ENCODE measurements at regions not wholly inside any gene's neighbourhood (a gene's known extent, or its start where the extent isn't known, plus 50 kb on each side); places are given as distances from the start of the nearest gene placed in this dataset.

DNA sequence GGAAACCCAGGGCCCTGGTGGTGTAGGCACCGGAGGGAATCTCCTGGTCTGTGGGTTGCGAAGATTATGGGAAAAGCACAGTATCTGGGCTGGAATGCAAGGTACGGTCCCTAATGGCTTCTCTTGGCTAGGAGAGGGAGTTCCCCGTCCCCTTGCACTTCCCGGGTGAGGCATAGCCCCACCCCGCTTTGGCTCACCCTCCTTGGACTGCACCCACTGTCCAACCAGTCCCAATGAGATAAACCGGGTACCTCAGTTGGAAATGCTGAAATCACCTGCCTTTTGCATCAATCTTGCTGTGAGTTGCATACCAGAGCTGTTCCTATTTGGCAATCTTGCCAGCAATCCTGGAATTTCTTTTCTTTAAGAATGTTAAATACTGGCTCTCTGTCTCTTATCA is 1429.1 kb downstream of the MAT2B start:
- DNase-seq = no peak

DNA sequence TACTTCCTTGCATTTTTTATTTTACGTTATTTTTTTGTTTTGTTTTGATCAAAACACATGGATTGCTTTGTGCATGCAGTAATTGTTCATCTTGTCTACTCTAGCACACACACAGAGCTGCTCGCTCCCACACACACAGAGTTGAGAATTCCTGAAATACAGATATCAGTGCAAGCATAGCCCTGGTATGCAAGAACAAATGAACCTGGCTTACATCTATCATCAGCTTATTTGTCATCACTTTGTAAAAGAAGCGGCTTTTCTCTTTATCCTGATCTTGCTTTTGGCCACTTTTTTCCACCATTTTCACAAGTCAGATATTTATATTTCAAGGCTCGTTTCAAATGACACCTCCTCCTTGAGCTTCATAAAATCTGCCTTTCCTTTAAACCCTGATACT is 1435.7 kb downstream of the MAT2B start:
- DNase-seq = no peak

DNA sequence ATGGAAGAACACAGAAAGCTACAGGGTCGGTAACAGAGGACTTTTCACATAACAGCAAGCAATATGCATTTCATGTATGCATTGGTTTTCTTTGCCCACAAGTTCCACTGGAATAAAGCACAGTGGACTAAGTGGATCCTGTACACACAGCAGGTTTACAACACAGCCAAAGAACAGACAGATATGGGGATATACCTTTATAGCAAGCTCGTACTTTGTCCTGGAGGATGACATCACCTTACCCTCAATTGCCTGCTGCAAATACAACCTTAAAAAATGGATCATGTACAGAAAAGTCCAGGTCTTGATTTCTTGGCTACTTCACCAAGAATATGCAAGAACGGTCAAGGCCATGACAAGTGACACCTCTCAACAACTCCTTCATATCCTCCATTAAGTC is 1445.5 kb downstream of the MAT2B start:
- no peak for DNase-seq

DNA sequence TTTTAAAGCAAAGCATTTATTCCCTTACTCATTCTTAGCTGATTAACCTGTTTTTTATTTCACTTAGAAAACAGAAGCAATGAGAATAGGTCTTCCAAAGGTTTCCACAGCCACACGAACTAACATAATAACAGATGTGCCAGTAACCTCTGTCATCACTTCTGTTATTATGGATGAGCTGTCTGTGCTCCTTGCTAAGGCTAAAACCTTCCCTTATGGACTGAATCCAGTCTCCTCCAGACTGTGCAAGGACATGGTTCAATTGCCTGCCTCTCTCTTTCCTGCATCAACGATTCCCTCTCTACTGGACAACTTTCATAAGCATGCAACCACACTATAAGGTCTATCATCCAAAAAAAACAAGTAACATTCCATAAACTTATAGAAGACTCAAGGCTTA is 1446.2 kb downstream of the MAT2B start:
- no peak for DNase-seq

DNA sequence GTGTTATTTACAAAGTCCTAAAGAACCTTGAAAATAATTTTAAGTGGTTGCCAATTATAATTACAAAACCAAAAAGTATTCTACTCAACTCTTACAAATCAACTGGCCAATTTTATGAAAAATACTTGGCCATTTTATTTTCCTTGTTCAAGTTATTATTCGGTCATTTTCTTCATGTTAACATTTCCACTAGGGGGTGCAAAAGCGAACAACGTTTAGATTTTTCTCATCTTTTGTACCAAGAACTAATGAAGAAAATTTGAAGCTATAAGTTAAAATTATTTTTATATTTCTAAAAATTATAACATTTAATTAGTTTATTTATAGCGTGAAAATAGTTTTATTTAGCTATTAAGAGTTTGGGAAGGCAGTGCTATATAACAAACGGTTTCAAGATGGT is 1453.3 kb downstream of the MAT2B start:
- DNase-seq = no peak

DNA sequence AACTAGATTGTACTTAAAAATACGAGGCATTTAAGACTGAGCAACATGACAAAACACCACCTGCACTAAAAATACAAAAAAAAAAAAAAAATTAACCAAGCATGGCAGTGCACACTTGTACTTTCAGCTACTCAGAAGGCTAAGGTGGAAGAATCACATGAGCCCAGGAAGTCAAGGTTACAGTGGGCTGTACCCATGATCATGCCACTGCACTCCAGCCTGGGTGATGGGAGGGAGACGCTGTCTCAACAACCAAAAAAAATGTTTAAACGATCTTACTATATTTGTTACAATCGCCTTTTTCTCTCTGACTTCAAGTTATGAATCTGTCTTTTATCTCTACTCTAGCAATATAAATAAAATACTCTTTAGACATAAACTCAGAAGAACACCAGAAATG is 1454.3 kb downstream of the MAT2B start:
- no peak for DNase-seq

DNA sequence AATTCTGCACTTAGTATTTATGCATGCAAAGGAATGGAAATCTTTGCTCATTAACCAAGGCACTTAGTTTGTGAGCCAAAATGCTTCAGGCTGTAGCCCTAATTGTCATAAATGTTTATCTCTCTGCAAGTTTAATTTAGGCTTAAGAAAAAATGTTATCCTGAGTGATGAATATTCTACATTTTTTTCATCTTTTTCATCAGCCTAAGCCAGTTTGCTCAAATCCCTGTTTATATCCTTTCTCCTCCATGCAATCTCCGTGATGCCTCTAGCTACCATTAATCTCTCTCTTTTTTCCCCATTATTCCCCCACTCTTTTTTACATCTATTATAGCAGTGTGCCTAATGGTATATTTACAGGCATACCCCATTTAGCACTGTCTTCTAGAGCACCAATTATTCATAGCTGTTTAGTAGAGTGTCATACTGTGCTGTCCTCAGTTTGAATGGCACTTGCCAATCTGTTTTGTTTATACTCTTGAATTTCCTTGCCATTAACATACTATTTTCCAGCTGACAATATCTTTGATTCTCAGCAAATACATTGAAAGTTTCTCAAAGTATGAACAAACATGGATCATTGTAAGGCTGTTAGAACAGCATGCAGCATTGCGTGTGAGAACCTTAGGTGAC is 1457.0 kb downstream of the MAT2B start:
- DNase-seq = no peak

DNA sequence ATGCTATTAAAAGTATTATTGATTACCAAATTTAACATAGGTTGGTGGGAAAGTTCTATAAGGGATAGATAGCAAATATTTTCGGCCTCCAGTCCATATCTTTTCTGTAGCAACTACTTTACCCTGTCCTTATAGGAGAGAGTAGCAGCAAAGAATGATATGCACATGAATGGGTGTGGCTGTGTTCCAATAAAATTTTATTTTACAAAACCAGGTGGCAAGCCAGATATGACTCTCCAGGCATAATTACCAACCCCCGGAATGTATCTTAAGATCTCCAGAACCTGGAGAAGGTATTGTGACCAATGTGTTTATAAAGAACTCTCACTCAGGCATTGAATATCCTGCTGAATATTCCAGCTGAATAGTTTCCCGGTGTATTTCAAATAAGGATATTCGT is 1461.2 kb downstream of the MAT2B start:
- no peak for DNase-seq

DNA sequence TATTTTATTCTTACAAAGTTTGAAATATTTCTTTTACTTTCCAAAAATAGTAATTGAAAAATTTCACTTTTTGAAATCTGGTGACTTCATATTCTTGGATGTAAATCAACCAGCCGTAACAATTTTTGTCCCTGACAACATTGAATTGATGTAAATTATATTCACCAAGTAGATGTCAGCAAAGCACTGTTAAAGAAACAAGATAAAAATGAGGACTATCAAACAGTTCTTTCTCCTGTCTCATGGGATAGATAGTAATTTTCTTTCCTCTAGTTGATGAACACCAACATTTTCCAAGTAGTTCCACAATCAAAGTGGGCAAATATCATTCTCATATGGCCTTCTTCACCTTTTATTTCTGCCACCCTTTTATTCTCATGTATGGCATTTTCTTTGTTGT is 1461.9 kb downstream of the MAT2B start:
- DNase-seq = no peak

DNA sequence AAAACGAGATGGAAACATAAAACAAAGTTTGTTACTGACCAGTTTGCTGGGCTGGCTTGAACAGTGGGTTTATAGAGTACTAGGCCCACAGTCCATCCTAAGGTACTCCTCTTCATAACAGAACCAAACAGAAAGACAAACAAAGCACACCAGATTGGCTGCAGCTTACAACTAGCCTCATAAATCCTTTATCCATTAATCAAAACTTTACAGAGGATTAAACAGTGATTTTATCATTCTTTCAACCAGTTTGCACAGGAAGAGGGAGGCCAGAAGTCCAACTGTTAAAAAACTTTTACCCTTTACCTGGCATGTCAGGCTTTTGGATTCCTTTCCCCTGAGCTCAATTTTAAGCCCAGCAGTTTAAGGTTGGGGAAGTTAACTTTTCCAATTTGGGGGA is 1467.6 kb downstream of the MAT2B start:
- DNase-seq = no peak

DNA sequence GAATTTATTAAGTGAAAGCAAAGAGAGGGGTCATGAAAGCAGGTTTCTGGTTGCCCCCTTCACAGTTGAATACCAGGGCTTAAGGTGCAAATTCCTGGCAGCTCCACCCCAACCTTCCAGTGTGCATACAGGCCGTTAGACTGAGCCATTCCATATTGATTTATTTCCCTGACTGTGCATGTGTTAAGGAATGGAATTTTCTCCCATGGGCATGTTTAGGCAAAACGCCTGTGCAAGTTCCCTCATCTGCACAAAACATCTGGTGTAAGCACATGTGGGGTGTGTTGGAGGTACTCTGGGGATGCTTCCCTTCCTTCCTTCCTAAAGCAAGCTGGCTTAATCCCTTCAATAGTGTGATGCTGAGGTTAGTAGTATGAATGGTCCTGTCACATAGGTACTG is 1470.6 kb downstream of the MAT2B start:
- no peak for DNase-seq

DNA sequence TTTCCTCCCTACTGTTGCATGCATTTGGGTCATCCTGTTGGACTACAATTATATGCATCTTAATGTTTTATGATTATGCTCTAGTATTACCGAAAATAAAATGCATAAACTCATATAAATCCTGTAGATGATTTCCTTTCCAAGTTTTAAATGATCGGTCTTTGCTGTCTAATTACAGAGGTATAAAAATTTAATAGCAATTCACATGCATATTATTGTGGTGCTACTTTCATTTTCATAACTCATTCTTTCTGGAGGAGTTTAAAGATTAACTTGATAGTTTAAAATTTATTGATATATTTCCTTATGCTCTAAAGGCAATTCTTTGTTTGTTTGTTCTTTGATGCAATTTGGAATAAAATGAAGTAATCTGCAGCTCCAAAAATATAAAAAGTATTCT is 1475.1 kb downstream of the MAT2B start:
- DNase-seq = no peak

DNA sequence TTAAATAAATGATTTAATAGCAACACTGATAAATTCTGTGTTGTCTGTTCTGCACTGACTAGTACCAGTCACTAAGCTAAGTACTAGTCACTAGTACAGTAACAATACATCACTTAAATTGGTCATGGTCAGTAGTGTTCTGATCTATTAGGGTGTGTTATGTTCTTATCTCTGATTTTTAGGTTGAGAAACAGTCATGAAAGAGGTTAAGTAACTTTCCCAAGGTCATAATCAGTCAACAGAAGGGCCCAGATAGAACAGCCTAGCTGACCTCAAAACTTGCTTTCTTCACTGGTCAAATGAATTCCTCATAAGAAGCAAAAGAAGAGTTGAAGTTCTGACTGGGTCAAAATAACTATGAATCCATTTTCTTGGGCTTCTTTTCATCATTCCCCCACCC is 1492.7 kb downstream of the MAT2B start:
- DNase-seq = no peak

DNA sequence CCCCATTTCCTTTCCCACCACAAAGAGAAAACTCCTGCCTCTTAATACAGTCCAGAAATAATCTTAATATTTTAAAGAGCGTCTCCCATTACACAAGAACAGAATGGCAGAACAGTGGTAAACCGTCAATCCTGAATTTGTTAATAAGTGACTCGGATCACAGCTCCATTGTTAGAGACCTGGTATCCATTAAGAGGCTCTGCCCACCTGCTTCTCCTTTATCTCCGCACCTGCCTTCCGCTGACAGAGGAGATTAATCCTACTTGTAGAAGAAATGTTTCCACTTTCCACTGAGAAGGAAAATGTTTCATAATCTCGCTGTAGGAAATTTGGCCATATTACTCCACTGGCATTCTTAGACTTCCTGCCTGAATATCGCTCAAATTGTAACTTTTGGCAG is 1493.2 kb downstream of the MAT2B start:
- DNase-seq = no peak

DNA sequence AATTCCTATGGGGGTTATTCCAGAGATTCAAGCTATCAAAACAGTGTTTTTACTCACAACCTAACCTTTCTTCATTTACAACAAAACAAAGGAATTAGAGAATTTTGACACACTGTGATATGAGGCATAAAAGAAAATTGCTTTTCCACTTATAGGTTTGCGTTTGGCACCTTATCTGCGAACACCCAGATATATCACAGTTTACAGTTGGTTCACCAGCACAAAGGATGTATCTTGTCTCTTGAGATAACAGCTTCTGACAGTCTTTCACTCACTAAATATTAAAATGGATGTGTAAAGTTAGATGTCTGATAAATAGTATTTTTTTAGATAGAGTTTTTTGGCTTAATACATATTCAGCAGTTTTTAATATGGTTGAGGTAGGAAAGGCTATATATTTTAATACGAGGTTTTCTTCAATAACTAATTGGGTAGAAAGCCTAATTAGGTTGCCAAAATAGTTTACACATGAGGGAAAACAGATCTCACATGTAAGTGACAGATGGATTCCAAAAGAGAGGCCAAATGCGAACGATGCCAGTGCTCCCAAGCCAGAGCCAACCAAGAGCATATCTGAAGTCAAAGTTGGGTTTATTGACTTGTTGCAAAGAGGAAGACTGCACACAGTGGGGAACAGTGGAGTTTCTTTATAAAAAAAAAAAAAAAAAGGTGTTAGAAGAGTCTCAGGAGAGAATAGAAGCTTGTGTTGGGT is 1495.2 kb downstream of the MAT2B start:
- DNase-seq = no peak

DNA sequence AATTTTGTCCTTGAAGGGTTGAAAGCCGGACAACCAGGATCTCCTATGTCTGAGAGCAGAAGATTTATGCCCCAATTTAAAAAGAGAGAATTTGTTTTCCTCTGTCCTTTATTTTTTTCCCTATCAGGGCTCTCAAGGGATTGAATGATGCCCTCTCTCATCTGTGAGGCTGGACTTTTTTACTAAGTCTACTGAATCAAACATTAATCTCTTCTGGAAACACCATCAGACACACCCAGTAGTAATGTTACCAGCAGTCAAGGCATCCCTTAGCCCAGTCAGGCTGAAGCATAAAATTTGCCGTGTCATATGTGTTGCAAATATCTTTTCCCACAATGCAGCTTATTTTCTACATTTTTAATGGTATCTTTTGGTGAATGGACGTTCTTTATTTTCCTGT is 1497.9 kb downstream of the MAT2B start:
- DNase-seq = no peak

DNA sequence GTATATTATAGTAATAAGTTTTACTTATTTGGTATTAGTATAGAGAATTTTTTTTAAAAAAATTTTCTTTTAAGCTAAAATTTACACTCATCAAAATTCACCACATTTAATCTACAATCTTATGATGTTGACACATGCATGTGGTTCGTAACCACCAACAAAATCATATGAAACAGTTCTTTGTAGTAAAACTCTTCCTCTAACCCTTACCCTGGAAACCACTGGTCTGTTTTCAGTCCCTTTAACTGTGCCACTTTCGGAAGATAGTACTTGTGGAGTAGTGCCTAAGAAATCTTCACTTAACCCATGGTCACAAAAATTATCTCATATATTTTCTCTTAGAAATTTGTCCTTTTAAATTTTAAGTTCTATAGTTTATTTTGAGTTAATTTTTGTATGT is 1498.8 kb downstream of the MAT2B start:
- no peak for DNase-seq

DNA sequence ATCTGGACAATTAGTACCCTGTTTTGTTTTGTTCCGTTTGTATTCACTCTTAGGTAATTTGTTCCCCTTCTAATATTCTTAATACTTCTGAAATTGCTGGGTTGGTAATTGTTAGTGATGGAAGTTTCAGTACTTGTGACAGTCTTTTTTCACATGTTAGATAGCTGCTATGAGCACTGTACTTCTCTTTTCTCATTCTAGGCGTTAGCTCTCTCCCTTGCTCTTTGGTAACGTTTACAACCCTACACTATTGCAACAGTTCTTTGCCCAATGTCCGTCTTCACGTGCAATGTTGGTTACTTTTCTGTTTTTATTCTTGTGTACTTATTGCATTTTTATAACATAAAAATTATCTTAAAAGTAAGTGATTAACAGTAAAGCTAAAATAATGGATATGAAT is 1509.0 kb downstream of the MAT2B start:
- DNase-seq = peak; percentile 80

DNA sequence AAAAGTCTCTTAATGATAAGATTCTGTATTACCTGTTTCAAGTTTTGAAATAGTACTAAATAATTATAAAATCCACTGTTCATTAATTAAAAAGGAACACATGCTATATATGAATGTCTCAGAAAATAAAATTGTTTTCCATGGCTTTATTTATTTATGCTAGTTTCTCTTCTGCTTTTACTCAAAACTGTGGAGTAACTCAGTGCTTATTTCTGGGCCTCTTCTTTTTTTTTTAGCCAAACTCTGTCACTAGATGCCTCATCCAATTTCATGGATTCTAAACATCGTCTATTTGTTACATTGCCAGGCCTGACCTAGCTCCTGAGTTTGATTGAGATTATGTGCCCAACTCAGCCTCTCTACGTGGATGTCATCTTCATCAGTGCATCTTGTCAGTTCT is 1509.7 kb downstream of the MAT2B start:
- DNase-seq = peak; percentile 47

DNA sequence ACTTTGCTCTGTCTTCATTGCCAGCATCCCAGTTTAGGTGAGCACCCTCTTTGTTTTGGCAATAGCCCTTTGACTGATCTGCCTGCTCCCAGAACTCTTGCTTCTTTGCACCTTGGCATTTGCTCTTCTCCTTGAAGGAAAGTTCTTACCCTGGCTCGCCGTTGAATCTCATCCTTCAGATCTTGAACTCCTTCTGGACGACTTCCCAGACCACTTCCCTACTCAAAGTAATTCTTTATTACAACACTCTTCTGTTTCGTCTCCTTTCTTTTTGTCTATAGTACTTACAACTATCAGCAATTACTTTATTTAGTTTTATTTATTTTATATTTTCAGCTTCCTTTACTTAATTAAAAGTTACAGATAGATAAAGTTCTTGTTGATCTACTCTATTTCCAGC is 1510.1 kb downstream of the MAT2B start:
- peak; percentile 10 for DNase-seq

DNA sequence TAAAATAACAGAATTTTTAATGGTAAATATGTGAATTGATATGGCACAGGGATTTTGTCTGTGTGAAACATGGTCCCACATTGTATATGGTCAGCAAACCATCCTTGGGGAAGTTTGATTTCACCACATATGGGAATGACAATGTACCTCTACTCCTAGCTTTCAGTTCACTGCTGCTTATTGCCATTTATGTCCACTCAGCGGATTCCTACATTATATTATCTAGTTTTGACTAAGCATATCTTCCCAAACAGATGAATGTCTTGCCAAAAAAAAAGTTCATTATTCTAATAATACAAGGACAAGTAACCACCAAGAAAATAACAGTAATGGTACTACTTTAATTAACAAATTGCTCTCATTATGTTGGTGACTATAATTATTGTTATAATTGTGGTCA is 1521.6 kb downstream of the MAT2B start:
- no peak for DNase-seq

DNA sequence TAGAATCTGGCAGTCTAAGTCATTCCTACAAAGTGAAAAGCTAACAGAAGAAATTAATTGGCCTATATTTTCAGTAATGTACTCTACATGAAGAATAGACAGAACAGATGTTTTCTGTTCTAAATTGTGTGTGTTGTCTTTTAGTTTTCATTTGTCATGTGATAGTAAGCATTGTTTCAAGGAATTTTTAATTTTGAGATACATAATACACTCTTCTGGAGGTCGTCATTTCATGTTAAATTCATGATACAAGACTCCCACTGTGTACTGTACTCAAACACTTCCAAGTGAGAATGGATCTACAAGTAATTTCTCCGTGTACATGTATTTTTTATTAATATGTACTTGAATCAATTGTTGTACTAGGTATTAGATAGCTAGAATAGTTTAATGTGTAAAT is 1522.9 kb downstream of the MAT2B start:
- no peak for DNase-seq

DNA sequence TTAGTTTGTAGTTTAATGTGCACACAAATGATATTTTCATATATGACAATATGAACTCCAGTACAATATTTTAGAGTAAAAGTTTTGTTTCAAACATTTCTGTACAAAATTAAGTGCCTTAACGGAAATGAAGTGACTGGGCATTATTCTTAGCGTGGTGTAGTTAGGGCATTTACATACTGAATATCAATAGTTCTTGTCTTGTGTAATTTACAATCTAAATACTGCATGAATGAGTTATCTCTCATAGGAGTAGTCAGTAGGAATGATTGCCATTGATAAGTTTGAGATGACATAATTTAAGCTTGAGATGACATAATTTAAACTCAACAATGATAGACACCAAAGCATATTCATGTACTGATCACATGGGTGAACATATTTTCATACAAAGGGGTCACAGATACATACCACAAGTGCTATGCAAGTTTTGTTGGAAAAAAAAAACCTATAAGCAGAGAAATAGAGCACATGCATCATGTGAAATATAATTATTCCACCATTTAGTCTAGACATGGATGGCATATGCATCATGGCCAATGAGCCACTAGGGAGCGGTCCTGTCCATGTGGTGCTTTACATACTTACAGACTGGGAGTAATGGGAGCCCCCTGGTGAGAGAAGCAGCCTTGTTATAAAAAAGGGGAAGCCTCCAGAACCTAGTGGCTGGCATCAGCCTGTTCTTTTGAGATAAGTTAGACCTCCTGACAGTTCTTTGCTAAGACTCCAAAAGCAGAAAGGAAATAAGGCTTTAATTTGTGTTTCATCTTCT is 1523.9 kb downstream of the MAT2B start:
- DNase-seq = peak; percentile 58

DNA sequence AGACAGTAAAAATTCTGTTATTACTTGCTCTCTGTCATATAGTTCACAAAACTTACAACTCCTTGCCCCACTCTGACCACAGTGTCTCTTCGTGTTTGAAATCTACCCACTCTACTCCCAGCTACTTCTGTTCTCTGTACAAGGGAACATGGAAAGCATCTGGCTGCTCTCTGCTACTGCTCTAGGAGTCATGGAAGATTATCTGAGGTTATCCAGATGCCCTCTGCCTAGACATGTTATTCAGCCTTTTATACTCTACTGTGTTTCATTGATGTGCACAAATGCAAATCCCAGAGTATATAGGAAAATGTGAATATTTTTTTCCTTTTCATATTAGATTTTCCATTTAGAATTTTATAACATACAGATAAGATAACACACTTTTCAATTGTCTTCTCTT is 1525.6 kb downstream of the MAT2B start:
- no peak for DNase-seq

Data from inflammatory macrophage treated with lipopolysaccharide for 4 hours (primary cell).